GM10266 (cell line): ENCODE measurements at regions not wholly inside any gene's neighbourhood (a gene's known extent, or its start where the extent isn't known, plus 50 kb on each side); places are given as distances from the start of the nearest gene placed in this dataset.

Source experiments
- DNase-seq: peaks from one replicate; pipeline ENCODE4 v3.0.0; 2012; ENCODE audit errors: extremely low spot score
- CTCF ChIP-seq: IDR thresholded peaks from 2 replicates; pipeline ENCODE4 v1.5.1; 2012; ENCODE audit warnings: mild to moderate bottlenecking, low read depth; ENCODE audit not compliant: control insufficient read depth, insufficient read depth; ENCODE audit errors: missing control alignments

GRCh38 chr3:40782111-40782721 is 257.5 kb downstream of the ZNF621 start:
- DNase-seq, result no peak
- TF ChIP-seq CTCF, result peak; percentile 17

DNA sequence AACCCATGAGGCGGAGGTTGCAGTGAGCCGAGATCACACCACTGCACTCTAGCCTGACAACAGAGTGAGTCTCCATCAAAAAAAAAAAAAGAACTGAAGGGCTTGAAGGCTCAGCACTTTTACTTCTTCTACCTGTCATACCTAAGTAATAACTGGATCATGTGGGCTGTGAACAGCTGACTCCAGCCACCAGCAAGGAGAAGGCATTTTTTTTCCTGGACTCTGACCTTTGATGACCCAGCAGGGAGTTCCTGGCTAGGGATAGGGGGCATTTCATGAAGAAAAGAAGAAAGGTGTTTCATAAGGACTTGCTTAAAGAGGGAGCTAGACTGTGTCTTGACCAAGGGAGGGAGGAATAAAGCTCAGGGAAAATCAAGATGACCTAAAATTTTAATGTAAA is 266.0 kb downstream of the ZNF621 start:
- TF ChIP-seq CTCF, result no peak
- DNase-seq, result no peak

DNA sequence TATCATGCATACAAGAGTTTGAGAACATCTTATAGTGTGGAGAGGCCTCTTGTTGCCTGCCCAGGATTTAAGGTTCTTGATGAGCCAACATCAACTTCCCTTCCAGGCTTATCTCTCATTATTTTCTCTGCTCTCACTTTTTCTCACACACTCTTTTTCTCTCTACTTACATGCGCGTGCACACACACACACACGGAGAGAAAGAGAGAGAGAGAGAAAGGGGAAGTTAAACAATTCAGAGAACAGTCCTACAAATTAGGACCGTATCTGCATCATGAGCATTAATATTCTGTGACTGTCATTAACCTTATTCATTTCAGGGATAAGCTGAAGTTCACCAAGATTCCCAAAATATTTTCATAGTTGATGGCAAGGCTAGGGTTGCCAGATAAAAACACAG is 269.0 kb downstream of the ZNF621 start:
- no peak for DNase-seq
- TF ChIP-seq CTCF, result no peak

- DNase-seq, result no peak
- no peak for TF ChIP-seq CTCF
Measured at GRCh38 chr3:40800343-40800742, 275.6 kb downstream of the ZNF621 start.

- no peak for DNase-seq
- no peak for TF ChIP-seq CTCF
Measured at GRCh38 chr3:40801284-40801741, 276.6 kb downstream of the ZNF621 start.

- no peak for DNase-seq
- TF ChIP-seq CTCF, result no peak
Measured at GRCh38 chr3:40803311-40803710, 278.6 kb downstream of the ZNF621 start.

DNA sequence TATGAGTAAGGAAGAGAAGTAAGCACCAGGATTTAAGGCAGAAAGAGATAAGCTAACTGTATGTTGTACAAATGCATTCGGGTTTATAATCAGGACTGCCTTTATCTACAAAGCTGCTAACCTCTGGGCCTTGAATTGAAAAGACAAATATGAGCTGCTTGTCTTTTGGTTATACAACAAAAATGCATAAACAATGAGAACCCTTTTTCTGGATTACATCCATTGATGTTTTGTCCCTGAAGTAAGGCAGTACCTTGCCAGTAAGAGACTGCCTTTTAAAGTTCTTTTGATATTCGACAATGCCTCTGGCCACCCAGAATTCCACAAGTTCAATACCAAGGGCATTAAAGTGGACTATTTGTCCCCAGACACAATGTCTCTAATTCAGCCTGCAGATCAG is 280.7 kb downstream of the ZNF621 start:
- no peak for TF ChIP-seq CTCF

More for the DNA sequence above, 280.7 kb downstream of the ZNF621 start:
- DNase-seq, result no peak
